ENCODE measurements at regions not wholly inside any gene's neighbourhood (a gene's known extent, or its start where the extent isn't known, plus 50 kb on each side); places are given as distances from the start of the nearest gene placed in this dataset.

DNA sequence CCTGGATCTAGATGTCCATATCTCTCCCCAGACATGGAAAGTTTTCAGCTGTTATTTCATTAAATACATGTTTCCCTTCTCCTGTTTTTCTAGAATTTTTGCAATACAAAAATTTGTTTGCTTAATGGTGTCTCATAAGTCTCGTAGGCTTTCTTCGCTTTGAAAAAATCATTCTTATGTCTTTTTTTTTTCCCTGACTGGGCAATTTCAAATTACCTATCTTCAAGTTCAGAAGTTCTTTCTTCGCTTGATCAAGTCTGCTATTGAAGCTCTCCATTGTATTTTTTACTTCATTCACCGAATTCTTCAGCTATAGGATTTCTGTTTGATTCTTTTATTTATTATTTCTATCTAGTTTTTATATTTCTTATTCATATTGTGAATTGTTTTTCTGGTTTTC lies 130.2 kb upstream of the WSCD2 start:
- TF ChIP-seq POLR2A (IDR thresholded peaks at IDR 0.05): no peak
- TF ChIP-seq, protein P1, sequence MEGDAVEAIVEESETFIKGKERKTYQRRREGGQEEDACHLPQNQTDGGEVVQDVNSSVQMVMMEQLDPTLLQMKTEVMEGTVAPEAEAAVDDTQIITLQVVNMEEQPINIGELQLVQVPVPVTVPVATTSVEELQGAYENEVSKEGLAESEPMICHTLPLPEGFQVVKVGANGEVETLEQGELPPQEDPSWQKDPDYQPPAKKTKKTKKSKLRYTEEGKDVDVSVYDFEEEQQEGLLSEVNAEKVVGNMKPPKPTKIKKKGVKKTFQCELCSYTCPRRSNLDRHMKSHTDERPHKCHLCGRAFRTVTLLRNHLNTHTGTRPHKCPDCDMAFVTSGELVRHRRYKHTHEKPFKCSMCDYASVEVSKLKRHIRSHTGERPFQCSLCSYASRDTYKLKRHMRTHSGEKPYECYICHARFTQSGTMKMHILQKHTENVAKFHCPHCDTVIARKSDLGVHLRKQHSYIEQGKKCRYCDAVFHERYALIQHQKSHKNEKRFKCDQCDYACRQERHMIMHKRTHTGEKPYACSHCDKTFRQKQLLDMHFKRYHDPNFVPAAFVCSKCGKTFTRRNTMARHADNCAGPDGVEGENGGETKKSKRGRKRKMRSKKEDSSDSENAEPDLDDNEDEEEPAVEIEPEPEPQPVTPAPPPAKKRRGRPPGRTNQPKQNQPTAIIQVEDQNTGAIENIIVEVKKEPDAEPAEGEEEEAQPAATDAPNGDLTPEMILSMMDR (IDR thresholded peaks at IDR 0.05): no peak

Measured in adrenal gland (tissue), 5 donors.